ENCODE measurements at regions not wholly inside any gene's neighbourhood (a gene's known extent, or its start where the extent isn't known, plus 50 kb on each side); places are given as distances from the start of the nearest gene placed in this dataset.
A peak's percentile ranks its signal among the peaks of the same experiment; 100 is the strongest.

DNA sequence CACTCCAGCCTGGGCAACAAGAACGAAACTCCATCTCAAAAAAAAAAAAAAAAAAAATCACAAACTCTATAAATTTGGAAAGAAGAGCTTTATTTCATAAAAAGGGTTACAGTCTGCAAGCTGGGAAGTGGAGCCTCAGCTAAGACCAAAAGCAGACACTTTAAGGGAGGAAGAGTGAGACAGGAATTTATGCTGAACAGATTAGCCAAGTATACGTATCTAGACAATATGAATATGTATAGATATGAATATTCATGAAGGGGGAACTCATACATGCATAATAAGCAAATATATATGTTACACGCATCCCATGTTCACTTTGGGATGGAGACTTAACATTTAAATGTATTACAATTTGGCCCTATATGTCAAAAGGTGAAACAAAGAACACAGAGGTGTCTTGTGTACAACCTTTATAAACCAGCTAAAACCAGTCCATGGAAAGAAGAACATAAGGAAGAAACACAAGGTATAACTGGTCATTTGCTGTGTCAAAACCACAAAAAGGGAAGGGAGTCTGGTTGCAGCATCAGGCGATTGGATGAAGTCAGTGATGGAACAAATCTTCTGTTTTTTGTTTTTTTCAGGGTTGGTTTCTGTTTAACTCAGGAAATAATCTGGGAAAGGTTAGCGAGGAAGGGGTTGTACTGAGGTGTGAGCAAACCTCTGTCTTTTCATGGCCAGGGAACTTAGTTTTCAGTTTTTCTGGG, 130.0 kb upstream of the MAOA start:
- no peak overlapping the region for H3K4me3 Mint-ChIP-seq
- no peaks in the 10 kb centered on the region for H3K36me3 Mint-ChIP-seq (ENCODE audit: insufficient read depth)
- peaks cover 3% of the 10 kb centered on the region for H3K27me3 Mint-ChIP-seq (ENCODE audit: low read depth)
- ATAC-seq (no peak), DNase-seq (no peak)
- H3K9me3 Mint-ChIP-seq: no peaks in the 10 kb centered on the region
- no peaks in the 10 kb centered on the region for H3K4me1 Mint-ChIP-seq (ENCODE audit: low read depth)

DNA sequence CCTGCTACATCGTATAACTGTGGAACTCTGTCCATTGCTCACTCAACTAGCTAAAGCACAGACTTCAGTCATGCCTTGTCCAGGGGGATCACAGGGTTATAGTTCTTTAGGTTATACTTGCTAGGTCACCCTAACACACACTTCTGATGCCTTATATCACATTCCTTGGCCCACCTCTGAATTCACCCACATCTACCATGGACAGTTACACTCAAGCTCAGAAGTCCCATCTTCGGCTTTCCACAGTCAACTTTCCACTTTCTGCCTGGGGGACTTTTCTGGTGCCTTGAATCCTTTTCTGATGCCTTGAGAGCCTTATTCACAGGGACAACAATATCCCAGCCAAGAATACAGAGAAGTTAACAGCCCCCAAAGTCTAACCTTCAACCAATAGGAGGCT, 129.2 kb upstream of the MAOA start:
- Mint-ChIP-seq H3K27me3 (ENCODE audit: low read depth) (peaks cover 3% of the 10 kb centered on the region), H3K4me3 (no peak overlapping the region), H3K9me3 (no peaks in the 10 kb centered on the region), H3K4me1 (ENCODE audit: low read depth) (peaks cover 2% of the 10 kb centered on the region), H3K36me3 (ENCODE audit: insufficient read depth) (no peaks in the 10 kb centered on the region)
- no peak for ATAC-seq
- no peak for DNase-seq

DNA sequence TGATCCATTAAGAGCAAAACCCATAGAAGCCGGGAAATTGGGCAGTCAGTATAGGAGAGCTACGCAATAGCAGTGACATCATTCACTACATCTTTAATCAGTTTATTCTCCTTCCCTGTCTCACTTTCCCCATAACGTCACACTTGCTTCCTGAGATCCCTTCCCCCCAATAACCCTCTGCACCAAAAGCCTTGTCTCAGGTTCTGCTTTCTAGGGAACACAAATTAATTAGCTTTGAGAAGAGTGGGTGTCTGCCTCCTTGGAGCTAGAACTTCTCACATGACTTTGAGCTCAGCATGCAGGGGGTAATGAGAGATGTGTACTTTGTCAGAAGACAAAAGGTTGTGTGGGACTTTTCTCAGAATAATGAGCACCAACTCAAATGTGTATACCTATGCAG, 128.3 kb upstream of the MAOA start:
- Mint-ChIP-seq H3K4me3 (no peak overlapping the region), H3K9me3 (no peaks in the 10 kb centered on the region), H3K27me3 (ENCODE audit: low read depth) (peaks cover 3% of the 10 kb centered on the region), H3K4me1 (ENCODE audit: low read depth) (peaks cover 2% of the 10 kb centered on the region), H3K36me3 (ENCODE audit: insufficient read depth) (no peaks in the 10 kb centered on the region)
- ATAC-seq (no peak), DNase-seq (no peak)

DNA sequence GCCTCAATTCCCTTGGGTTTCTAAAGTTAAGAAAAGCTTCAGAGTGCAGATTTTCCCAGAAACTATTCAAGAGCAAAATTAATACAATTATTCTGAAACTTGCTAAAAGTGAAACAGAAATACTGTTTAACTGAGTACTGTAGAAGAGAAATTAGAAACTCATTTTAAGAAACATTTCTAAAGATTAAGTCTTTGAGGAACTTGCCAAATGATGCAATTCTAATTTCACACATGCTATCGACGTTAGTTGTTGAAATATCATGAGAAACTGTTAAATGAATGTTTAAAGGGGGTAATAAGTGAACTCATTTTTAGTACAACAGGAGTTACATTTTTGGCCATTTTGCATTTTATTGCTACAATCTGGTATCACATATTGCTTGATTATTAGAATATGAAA, 125.3 kb upstream of the MAOA start:
- no peak for DNase-seq
- H3K4me3 Mint-ChIP-seq: no peak overlapping the region
- peaks cover 3% of the 10 kb centered on the region for H3K27me3 Mint-ChIP-seq (ENCODE audit: low read depth)
- H3K36me3 Mint-ChIP-seq (ENCODE audit: insufficient read depth): no peaks in the 10 kb centered on the region
- peaks cover 2% of the 10 kb centered on the region for H3K4me1 Mint-ChIP-seq (ENCODE audit: low read depth)
- ATAC-seq: no peak
- H3K9me3 Mint-ChIP-seq: peaks cover 10% of the 10 kb centered on the region

DNA sequence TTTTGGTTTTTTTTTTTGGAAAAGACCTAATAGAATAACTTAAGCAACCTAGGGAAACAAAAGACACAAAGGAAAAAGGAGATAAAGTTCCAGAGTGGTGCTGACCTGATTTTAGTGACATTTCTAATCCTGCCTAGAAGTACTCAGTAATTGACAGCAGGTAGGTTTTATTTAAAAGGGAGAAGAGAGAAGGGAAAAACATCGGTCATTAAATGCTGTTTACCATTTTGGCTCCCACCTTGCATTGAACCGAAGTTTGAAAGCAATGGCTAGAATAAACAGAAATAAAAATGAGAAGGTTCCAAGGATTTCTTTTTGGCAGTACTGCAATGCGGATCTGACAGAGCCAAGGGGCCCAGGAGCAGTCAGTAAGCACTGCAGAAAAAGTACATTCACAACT, 115.8 kb upstream of the MAOA start:
- H3K4me3 Mint-ChIP-seq: no peak overlapping the region
- H3K9me3 Mint-ChIP-seq: peaks cover under 1% of the 10 kb centered on the region
- no peaks in the 10 kb centered on the region for H3K36me3 Mint-ChIP-seq (ENCODE audit: insufficient read depth)
- DNase-seq: no peak
- ATAC-seq: no peak
- no peaks in the 10 kb centered on the region for H3K4me1 Mint-ChIP-seq (ENCODE audit: low read depth)
- H3K27me3 Mint-ChIP-seq (ENCODE audit: low read depth): no peaks in the 10 kb centered on the region

DNA sequence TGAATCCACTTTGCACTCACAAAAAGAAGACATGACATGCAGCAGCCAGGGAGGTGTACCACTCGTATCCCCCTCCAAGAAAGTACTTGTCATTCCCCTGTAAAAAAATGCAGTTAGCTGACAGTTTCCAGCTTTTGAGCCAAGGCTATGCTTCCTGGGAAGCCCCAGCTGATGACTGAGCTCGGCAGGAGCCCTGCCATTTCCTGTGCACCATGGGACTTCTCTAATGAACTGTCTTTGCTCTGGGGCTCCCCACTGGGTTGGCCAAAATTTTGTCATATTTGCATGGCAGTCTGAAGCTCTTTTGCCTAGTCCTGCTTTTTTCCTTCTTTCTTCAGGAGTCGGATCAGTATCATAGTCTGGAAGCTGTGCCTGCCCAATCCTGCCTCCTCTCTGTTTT, 104.5 kb upstream of the MAOA start:
- H3K4me3 Mint-ChIP-seq: no peak overlapping the region
- no peaks in the 10 kb centered on the region for H3K36me3 Mint-ChIP-seq (ENCODE audit: insufficient read depth)
- DNase-seq (no peak), ATAC-seq (no peak)
- H3K4me1 Mint-ChIP-seq (ENCODE audit: low read depth): no peaks in the 10 kb centered on the region
- no peaks in the 10 kb centered on the region for H3K27me3 Mint-ChIP-seq (ENCODE audit: low read depth)
- H3K9me3 Mint-ChIP-seq: no peaks in the 10 kb centered on the region

DNA sequence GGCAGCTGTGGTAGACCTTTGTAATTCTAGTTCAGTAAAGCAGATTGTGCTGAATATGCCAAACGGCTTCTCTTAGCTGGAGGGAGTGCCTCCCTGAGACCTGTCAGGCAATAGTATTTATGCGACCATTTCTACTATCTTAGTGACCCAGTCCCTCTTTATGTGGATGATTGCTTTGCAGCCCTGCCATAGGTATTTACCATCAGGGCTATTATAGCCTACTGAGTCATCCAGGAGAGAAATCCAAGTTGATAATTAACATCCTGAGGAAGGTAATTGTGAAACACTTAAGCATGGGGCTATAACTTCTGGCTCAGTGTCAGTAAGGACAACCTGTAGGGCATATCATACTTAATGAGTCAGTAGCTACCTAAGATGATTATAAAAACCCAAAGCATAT, 103.9 kb upstream of the MAOA start:
- no peaks in the 10 kb centered on the region for H3K27me3 Mint-ChIP-seq (ENCODE audit: low read depth)
- DNase-seq (no peak), ATAC-seq (no peak)
- H3K36me3 Mint-ChIP-seq (ENCODE audit: insufficient read depth): no peaks in the 10 kb centered on the region
- no peaks in the 10 kb centered on the region for H3K9me3 Mint-ChIP-seq
- no peak overlapping the region for H3K4me3 Mint-ChIP-seq
- H3K4me1 Mint-ChIP-seq (ENCODE audit: low read depth): no peaks in the 10 kb centered on the region

DNA sequence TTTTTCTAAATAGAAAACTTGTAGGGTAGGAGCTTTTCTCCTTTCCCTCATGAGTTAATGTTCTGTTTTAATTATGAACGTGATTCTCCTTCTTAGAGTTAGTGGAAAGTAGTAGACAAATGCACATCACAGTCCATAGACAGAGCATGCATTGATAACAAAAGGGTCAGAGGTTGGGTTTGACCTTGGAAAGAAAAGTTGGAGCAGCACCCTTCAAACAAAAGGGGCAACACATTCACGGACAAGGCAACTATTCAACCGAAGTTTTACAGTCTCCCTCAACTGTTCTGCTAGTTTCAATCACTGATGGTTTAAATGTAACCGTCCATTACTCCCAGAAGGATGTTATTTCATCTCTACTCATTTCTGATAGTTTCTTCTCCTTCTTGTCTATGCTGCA, 103.4 kb upstream of the MAOA start:
- H3K4me1 Mint-ChIP-seq (ENCODE audit: low read depth): no peaks in the 10 kb centered on the region
- no peak overlapping the region for H3K4me3 Mint-ChIP-seq
- DNase-seq (no peak), ATAC-seq (no peak)
- H3K27me3 Mint-ChIP-seq (ENCODE audit: low read depth): no peaks in the 10 kb centered on the region
- no peaks in the 10 kb centered on the region for H3K36me3 Mint-ChIP-seq (ENCODE audit: insufficient read depth)
- H3K9me3 Mint-ChIP-seq: no peaks in the 10 kb centered on the region

DNA sequence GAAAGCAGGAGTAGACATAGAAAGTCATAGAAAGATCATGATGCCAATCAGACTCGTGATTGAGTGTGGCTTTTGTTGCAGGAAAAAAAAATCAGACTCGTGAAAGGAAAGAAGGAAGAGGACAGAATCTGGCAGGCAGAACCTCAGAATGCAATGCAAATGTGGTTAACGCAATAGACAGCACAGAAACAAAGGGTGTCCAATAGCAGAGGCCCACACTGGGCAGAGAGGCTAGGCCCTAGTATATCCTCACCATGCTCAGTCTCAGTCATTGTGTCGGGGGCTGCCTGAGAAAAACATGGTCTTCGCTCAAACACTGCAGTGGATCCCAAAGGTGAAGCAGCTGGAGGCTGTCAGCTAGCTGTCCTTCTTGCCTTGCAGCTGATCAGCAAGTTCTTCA, 102.8 kb upstream of the MAOA start:
- Mint-ChIP-seq H3K4me1 (ENCODE audit: low read depth) (no peaks in the 10 kb centered on the region), H3K27me3 (ENCODE audit: low read depth) (no peaks in the 10 kb centered on the region), H3K4me3 (no peak overlapping the region), H3K36me3 (ENCODE audit: insufficient read depth) (no peaks in the 10 kb centered on the region), H3K9me3 (no peaks in the 10 kb centered on the region)
- no peak for ATAC-seq
- no peak for DNase-seq

DNA sequence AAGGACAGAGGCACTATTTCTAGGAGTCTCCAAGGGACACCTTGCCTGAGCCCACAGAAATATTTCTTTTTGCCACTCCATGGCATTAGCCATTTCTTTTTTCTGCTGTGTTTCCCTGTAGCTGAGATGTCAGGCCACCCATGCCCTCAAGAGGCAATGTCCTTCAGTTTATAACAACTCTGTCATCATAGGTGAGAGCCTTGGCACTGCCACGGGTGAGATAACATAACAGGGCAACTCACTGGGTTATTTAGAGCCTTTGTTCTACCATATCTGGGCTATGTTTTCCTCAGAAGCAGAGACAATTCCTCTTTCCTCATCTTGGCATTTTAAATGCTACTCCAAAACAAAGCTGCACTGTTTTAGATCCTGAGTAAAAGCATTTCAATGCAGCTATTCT, 99.9 kb upstream of the MAOA start:
- H3K4me3 Mint-ChIP-seq: no peak overlapping the region
- H3K4me1 Mint-ChIP-seq (ENCODE audit: low read depth): no peaks in the 10 kb centered on the region
- no peaks in the 10 kb centered on the region for H3K36me3 Mint-ChIP-seq (ENCODE audit: insufficient read depth)
- H3K9me3 Mint-ChIP-seq: no peaks in the 10 kb centered on the region
- DNase-seq (no peak), ATAC-seq (no peak)
- no peaks in the 10 kb centered on the region for H3K27me3 Mint-ChIP-seq (ENCODE audit: low read depth)

DNA sequence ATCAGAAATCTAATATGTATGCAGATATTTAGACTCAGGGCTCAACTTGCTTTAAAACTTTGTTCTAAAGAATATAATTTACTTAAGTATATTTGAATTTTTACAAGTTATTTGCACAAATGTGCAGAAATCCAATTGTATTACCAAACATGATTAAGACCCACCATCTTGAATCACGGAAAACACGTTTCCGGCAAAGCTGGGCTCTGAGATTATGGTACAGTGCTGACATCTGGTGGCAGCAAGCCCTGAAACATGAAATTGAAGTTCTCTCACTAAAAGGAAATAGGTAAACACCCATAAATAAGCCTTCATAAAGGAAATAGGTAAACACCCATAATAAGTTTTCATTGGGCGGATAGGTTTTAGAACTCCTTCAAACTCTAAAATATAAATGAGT, 98.3 kb upstream of the MAOA start:
- Mint-ChIP-seq H3K4me1 (ENCODE audit: low read depth) (no peaks in the 10 kb centered on the region), H3K9me3 (no peaks in the 10 kb centered on the region), H3K4me3 (no peak overlapping the region), H3K27me3 (ENCODE audit: low read depth) (no peaks in the 10 kb centered on the region), H3K36me3 (ENCODE audit: insufficient read depth) (no peaks in the 10 kb centered on the region)
- DNase-seq (peak; percentile 53), ATAC-seq (no peak)

DNA sequence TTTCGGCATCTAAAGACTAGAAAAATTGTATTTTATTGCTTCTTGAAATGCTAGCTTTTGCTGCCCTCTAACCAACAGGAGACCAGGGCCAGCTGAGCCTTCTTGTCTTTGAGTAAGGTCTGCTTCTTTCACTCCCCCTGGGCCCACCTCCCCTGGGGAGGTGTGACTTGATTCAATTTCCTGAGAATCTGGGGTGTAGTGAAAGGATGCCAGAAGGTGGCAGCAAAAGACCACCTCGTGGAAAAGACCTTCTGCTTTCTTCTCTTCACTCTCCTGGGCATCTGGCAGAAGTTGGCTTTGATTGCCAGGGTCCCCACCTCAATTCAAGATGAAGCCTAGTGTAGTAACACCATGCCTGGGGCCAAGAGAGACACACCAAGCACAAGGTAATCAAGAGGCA, 96.5 kb upstream of the MAOA start:
- Mint-ChIP-seq H3K4me1 (ENCODE audit: low read depth) (no peaks in the 10 kb centered on the region), H3K27me3 (ENCODE audit: low read depth) (no peaks in the 10 kb centered on the region), H3K36me3 (ENCODE audit: insufficient read depth) (no peaks in the 10 kb centered on the region), H3K9me3 (no peaks in the 10 kb centered on the region), H3K4me3 (no peak overlapping the region)
- ATAC-seq: peak; percentile 35 to 43
- DNase-seq: peak; percentile 6

DNA sequence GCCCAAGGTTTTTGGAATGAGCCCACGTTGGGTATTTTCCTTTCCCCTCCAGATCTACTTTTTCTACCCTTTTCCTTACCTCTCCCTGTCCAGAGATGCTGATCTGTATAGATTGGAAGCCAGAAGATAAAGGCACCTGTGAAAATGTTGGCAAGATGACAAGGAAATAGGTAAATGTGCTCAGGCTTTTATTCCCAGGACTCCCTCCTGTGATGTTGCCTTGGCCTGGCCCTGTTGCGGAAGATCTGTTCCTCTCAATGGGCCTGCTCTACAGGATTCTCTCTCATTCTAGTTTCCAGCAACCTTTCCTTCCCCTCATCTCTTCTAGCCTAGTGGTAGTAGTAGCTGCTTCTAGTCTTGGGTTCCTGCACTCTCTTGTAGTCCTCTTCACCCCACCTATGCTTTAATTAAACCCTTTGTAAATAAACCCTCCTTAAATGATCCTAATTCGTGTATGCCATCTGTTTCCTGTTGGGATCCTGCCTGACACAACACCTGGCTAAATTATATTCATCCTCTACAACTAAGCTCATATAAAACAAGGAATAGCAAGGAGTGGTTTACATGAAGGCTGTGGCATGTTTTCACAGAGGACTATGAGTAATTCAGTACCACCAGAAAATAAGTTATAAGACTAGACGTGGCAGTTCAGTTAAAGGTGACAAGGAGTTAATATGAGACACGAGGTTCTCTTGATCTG, 95.7 kb upstream of the MAOA start:
- Mint-ChIP-seq H3K9me3 (no peaks in the 10 kb centered on the region), H3K4me1 (ENCODE audit: low read depth) (no peaks in the 10 kb centered on the region), H3K4me3 (no peak overlapping the region), H3K27me3 (ENCODE audit: low read depth) (no peaks in the 10 kb centered on the region), H3K36me3 (ENCODE audit: insufficient read depth) (no peaks in the 10 kb centered on the region)
- ATAC-seq (no peak), DNase-seq (no peak)

DNA sequence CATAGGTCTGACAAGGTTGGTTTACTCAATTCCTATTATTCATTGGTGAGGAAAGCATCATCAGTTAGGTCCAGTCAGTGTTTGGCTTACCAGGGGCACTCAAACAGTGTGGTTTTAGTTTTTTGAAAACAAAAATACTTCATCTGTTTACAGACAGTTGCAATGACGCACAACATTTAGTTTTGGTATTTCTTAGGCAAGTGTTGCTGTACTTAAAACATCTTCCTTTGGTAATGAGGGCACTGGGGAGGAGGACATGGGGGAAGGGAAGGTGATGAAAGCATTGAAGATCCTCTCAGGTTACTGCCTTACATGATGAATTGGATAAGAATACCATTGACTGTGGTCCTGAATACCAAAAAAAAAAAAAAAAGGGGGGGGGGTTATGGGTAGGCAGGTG, 93.7 kb upstream of the MAOA start:
- DNase-seq: no peak
- H3K9me3 Mint-ChIP-seq: no peaks in the 10 kb centered on the region
- H3K4me1 Mint-ChIP-seq (ENCODE audit: low read depth): no peaks in the 10 kb centered on the region
- H3K36me3 Mint-ChIP-seq (ENCODE audit: insufficient read depth): no peaks in the 10 kb centered on the region
- no peak for ATAC-seq
- no peaks in the 10 kb centered on the region for H3K27me3 Mint-ChIP-seq (ENCODE audit: low read depth)
- H3K4me3 Mint-ChIP-seq: no peak overlapping the region

DNA sequence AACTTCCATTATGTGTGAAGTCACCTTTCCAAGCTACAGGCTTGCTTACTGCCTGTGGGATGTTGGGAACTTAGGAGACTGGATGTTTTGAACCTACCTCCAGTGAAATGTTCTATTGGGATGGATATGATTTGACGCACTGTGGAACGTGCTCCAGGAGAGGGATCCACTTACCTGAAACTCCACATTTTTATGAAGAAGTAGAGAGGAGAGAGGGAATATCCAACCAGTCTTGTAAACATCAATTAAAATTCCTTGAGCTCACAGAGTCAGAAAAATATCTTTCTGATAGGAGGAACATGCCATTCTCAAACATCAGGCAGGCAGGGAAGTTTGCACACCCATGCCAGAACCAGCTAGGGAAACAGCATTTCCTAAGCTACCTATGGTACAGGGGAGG, 91.1 kb upstream of the MAOA start:
- DNase-seq (no peak), ATAC-seq (no peak)
- Mint-ChIP-seq H3K27me3 (ENCODE audit: low read depth) (no peaks in the 10 kb centered on the region), H3K9me3 (no peaks in the 10 kb centered on the region), H3K4me3 (no peak overlapping the region), H3K4me1 (ENCODE audit: low read depth) (no peaks in the 10 kb centered on the region), H3K36me3 (ENCODE audit: insufficient read depth) (no peaks in the 10 kb centered on the region)

All from activated T-cell treated with anti-CD3 and anti-CD28 coated beads, Interleukin-2, amount 50 U/mL, for 4 hours (primary cell).